ENCODE measurements at regions not wholly inside any gene's neighbourhood (a gene's known extent, or its start where the extent isn't known, plus 50 kb on each side); places are given as distances from the start of the nearest gene placed in this dataset.

DNA sequence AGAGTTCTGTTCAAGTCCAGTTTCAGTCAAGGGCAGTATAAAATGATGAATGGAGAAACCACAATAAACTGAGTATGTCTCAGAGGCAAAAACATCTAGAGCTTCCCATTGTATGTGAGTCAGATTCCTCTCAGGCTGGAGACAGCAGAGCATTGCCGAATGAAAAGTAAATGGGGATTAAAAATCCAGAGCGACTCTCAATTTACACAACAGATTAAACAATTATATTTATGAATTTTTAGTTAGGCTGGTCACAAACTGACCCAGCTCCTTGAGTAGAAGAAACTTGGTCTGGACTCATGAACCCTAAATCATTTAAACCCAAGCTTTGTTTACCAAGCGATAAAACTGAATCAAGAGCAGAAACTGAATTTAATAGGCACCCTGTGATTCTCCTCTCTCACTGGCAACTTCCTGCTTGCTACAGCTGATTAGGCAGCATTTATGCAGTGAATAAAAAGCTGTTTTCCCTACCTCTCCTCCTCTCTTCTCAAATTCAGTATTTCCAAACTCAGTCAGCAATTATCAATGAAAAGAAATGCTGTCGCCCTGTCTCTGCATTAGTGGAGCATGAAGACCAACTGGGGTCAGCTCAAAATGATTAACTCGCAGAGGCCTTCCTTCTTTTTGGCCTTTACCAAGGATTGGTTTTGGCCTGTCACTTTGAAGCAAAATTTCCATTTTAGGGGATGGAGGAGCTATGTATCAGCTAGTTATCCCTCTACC, 568.0 kb downstream of the PDHA2 start:
- TF ChIP-seq CEBPB (IDR thresholded peaks at IDR 0.05) (peak; percentile 51; the same call in 1 of the 2 replicates), MAX (IDR thresholded peaks at IDR 0.05) (no peak), YY1 (IDR thresholded peaks at IDR 0.05; ENCODE audit: low read depth) (no peak), RAD21 (IDR thresholded peaks at IDR 0.05; ENCODE audit: low read depth) (no peak)
- TF ChIP-seq, protein P1, sequence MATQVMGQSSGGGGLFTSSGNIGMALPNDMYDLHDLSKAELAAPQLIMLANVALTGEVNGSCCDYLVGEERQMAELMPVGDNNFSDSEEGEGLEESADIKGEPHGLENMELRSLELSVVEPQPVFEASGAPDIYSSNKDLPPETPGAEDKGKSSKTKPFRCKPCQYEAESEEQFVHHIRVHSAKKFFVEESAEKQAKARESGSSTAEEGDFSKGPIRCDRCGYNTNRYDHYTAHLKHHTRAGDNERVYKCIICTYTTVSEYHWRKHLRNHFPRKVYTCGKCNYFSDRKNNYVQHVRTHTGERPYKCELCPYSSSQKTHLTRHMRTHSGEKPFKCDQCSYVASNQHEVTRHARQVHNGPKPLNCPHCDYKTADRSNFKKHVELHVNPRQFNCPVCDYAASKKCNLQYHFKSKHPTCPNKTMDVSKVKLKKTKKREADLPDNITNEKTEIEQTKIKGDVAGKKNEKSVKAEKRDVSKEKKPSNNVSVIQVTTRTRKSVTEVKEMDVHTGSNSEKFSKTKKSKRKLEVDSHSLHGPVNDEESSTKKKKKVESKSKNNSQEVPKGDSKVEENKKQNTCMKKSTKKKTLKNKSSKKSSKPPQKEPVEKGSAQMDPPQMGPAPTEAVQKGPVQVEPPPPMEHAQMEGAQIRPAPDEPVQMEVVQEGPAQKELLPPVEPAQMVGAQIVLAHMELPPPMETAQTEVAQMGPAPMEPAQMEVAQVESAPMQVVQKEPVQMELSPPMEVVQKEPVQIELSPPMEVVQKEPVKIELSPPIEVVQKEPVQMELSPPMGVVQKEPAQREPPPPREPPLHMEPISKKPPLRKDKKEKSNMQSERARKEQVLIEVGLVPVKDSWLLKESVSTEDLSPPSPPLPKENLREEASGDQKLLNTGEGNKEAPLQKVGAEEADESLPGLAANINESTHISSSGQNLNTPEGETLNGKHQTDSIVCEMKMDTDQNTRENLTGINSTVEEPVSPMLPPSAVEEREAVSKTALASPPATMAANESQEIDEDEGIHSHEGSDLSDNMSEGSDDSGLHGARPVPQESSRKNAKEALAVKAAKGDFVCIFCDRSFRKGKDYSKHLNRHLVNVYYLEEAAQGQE (IDR thresholded peaks at IDR 0.05; ENCODE audit: low read depth): no peak

Measured in Ishikawa (cell line).